GM12875 (cell line): ENCODE measurements at regions not wholly inside any gene's neighbourhood (a gene's known extent, or its start where the extent isn't known, plus 50 kb on each side); places are given as distances from the start of the nearest gene placed in this dataset.

Experiments
- H3K4me3 ChIP-seq: one replicate; pipeline ENCODE4 v1.5.1; 2011; ENCODE audit warnings: low read depth, low read length, control low read depth
- CTCF ChIP-seq: IDR thresholded peaks from 2 replicates; pipeline ENCODE4 v1.5.1; 2011; ENCODE audit warnings: low read depth, mild to moderate bottlenecking, control low read depth, inconsistent platforms, low read length, moderate library complexity, borderline replicate concordance; ENCODE audit not compliant: insufficient read depth

- no peak for TF ChIP-seq CTCF
- H3K4me3 ChIP-seq: no peak overlapping the region
Measured at GRCh38 chr13:105820415-105820814, 715.0 kb downstream of the EFNB2 start.

- TF ChIP-seq CTCF: no peak
- no peak overlapping the region for H3K4me3 ChIP-seq
Measured at GRCh38 chr13:105817498-105817897, 718.0 kb downstream of the EFNB2 start.

GRCh38 chr13:105816994-105817393 is 718.5 kb downstream of the EFNB2 start:
- H3K4me3 ChIP-seq: no peak overlapping the region
- no peak for TF ChIP-seq CTCF

- TF ChIP-seq CTCF: no peak
- H3K4me3 ChIP-seq: no peak overlapping the region
Measured at GRCh38 chr13:105814902-105815250, 720.6 kb downstream of the EFNB2 start.

- no peak for TF ChIP-seq CTCF
- no peak overlapping the region for H3K4me3 ChIP-seq
Measured at GRCh38 chr13:105814219-105814901, 721.1 kb downstream of the EFNB2 start.

DNA sequence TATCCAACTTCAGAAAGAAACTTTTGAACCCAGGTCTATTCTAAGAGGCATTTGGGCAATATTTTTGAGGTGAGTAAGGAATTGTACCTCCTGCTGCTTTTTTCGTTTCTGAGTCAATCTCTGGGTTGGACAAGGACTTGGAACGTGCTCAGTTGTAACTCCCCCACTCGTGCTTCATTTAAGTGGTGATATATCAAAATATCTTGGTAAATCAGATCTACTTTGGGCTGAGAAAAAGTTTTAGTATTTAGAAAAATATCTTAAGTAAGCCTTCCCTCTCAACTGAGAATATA is 728.9 kb downstream of the EFNB2 start:
- TF ChIP-seq CTCF: no peak
- H3K4me3 ChIP-seq: no peak overlapping the region

GRCh38 chr13:105805892-105806627 is 729.4 kb downstream of the EFNB2 start:
- TF ChIP-seq CTCF: no peak
- no peak overlapping the region for H3K4me3 ChIP-seq
